HuH-7.5 (cell line): ENCODE measurements at regions not wholly inside any gene's neighbourhood (a gene's known extent, or its start where the extent isn't known, plus 50 kb on each side); places are given as distances from the start of the nearest gene placed in this dataset.
"Not testable (repeated sequence)": the region's sequence is repeated elsewhere in the genome, so short reads cannot be mapped to it uniquely, and the experiment has no call there.

Source experiments
- DNase-seq: peaks from one replicate; pipeline ENCODE4 v3.0.0; 2011; ENCODE audit warnings: low spot score

DNA sequence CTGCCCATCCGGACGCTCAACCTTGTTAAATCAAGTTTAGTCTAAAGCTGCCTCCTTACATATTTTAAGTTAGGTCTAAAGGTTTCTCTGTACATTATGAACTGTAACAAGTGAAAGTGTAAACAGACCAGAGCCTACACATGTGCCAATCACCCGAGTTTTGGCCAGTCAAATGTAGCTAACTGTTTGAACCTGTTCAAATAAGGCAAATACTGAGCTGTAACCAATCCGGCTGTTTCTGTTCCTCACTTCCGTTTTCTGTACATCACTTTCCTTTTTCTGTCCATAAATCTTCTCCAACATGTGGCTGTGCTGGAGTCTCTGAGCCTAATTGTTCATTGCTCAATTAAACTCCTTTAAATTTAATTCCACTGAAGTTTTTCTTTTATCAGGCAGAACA, 113.3 kb upstream of the SHISA3 start:
- no peak for DNase-seq

DNA sequence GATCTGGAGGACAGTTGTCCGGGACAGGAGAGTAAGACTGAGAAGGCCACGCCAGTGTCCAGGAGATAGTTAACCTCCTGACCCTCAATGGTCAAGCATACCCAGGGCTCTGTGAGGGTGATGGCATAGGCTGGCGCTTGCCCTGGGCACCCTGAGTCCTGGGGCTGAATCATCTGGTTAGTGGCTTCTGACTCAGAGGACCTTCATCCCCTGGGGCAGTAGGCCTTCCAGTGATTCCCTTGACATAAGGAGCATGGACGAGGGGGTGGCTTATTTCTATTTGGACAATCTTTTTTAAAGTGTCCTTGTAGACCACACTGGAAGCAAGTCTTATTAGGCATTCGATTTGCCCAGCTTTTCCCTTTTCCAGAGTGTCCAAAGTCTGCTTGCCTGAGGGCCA, 108.4 kb upstream of the SHISA3 start:
- DNase-seq = not testable (repeated sequence)

DNA sequence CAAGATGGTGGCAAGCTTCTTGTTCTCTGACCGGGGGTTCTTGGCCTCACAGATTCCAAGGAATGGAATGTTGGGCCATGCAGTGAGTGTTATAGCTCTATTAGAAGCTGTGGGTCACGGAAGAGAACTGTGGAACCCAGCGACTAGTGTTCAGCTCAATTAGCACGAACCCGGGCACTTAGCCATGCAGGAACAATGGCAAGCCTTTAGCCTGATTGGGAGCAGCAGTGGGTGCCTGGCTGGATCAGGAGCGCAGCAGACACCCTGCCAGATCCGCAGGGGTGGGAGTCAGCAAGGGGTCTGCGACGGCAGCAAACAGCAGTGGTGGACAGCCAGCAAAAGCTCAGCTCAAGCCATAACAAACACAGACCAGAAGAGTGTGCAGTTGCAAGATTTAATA, 105.1 kb upstream of the SHISA3 start:
- DNase-seq = not testable (repeated sequence)

DNA sequence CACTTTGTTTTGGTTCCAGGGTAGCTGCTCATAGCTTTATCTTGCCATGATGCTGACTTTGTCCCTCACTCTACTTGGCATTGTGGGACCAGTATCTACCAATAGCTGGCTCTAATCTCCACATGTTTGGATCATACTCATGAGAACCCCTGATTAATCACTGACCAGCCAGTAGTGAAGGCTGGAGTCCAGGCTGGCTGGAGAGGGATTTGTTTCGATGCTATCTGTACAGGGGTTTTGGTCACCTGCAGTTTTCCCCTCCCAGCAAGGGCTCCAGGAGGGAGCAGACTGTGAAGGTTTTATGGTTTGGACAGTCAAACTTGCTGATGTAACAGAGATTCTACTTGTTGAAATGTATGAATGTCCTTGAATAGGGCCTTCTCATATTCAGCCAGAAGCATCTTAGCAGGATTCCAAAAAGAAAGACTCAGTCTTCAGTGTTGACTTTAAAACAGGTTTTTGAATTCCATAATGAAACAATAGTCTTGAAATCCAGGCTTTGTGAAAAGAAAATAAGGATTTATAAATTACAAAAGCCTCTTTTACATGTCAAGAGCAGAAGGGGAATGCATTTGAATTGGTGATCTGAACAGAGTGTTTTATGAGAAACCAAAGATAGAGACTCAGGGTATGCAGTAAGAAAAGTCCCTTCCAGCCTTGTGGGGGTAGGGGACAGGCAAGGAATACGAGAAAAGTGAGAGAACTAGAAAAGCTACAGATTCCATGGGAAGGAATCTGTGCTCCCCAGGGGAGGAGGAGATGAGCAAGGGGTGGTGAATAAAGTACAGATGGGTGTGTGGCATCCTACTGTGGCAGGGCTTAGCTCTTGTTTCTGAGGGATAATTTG, 103.1 kb upstream of the SHISA3 start:
- DNase-seq = no peak

DNA sequence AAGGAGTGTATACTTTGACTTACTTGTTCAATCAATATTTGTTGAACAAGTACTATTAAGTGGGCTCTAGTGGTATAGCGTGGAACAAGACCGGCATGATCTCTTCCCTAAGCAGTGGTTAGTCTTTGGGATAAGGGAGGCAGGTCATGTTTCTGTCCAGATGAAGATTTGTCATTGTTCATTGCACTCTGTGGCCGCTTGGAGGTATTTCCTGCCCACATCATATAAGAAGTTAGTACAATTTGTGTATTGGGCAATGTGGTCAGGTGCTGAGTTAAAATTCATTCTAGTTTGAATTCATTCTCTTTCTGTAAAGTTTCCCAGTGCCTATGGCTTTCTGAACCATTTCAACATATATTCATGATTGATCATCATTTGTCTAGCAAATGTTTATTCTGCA, 101.1 kb upstream of the SHISA3 start:
- DNase-seq = no peak

DNA sequence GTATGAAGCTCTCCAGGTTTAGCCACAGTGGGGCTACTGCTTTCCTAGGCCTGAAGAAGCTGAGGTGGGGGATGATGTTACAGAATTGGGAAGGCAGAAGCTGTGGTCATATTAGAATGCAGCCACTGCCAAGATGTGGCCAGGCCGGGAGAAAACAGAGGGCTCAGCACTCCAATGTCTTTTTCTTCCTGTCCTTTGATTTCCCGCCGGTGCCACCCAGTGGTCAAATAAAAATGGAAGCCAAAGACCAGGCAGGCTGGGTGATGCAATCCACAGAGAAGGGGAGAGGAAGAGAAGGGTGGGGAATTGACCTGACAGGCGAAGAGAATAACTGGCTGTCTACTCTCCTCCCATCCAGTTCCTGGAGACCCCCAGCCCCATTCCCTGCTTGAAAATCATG, 94.9 kb upstream of the SHISA3 start:
- DNase-seq = no peak

DNA sequence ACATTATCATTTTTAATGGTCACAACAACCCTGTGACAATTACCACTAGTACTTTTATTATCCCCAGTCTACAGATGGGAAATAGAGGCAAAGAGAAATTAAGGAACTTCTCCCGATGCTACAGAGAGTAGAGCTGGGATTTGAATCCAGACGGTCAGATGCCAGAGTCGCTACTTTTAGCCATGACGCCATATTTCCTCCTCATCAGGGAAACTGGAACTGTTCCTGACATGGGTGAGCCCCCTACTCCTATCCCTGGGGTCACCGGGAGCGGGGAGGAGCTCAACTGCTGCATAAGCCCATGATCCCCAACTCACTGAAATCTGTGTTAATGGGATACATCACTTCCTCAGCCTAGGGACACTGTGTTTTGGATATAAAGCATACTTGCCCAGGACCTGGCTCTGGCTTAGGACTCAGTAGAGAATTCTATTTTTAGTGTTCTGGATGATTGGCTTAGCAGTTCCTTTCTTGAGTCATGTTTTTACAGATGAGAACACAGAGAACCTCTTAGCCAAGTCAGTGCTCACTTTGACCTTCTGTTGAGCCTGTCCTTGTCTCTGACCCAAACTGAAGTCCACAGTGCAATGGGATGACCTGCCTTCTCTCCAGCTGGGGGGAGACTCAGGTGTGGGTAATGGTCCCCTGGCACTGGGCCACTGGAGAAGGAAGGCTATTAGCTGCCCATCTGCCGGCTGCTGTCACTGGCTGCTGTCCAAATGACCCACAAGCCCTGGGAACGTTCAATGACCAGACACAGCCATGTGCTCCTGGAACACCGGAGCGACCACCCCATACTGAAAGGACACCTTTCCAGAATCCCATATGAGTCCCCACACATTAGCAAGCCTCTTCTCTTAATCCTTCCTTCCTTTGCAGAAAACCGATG, 90.8 kb upstream of the SHISA3 start:
- DNase-seq = no peak

DNA sequence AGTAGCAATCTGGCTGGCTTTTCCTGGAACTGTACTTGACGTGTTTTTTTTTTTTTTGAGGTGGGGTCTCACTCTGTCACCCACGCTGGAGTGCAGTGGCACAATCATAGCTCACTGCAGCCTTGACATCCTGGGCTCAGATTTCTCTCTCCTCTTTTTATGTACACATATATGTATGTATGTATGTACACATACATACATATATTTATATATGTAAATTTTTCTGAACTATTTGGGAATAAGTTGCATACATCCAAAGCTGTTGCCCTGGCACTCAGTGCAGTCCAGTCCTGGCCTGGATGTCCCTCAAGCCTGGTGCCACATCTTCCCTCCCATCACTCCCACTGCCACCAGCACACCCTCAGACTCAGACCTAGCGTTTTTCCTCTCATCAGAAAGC, 89.0 kb upstream of the SHISA3 start:
- DNase-seq = no peak

DNA sequence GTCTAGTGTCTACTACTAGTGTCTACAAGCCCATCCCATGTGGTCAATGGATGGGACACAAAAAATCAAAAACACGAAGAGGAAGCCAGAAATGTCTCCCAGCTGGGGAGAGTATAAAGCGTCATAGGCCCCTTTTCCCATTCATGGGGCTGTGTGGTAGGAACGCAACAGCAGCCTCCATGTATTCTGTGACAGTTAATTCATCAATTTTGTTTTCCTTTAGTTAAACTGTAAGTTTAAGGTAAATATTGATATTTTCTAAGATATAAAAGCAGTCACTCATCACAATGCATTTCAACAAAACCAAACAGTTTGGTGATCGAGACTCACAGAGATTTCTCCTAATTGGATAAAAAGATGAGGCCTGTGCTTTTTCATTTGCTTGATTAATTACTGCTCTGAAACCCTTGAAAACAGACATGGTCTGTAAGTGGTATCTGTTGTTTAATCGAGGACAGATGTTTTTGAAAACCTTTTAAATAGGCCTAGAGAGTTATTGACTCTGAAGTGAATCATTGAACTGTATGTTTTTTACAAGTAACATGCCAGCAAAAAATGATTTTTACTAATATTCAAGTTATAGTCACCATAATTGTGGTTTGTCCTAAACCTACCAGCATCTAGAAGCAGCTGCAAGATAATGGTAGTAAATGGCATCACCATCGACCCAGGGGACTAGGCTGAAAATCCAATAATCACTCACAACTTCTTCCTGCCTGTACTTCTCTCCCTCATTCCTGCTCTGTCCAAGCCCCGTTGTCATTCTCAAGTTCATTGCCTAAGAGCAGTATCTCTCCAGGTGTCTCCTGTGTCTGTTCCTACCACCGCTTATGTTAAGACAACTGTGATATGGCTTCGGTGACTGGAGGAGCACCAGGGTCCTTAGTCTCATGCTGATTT, 87.7 kb upstream of the SHISA3 start:
- no peak for DNase-seq

DNA sequence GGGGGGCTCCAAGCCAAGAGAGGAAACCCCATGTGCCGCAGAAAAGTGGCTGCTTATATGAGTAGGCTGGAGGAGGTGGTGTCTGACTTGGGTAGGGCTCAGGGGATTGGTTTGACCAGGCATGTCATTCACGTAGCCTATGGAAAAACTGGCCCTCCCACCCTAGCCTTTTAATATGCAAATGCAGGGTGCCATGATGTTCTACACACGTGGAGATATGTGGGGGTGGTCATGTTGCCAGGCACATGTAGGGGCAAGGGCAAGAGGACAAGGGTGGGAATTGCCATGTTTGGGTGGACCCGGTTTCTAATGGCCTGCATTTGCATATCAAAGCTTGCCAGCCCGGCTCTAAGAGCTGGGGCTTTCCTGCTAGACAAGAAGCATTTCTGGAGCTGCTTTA, 86.9 kb upstream of the SHISA3 start:
- no peak for DNase-seq

DNA sequence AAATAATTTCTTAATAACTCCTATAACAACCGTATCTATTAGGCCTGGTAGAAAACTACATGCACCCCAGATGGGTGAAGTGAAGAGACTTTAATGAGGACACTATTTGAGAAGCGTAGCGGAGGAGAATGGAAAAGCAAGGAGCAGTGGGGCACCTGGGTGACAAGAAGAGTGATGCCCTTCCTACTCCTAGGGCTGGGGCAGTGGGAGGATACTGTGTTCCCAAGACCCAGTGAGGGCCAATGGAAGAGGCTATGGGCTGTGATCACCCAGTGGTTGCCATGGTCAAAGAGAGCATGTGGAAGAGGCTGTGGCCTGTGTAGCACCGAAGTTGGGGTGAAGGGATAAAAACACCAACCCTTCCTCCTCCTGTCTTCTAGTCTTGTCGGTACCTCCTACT, 86.5 kb upstream of the SHISA3 start:
- no peak for DNase-seq

DNA sequence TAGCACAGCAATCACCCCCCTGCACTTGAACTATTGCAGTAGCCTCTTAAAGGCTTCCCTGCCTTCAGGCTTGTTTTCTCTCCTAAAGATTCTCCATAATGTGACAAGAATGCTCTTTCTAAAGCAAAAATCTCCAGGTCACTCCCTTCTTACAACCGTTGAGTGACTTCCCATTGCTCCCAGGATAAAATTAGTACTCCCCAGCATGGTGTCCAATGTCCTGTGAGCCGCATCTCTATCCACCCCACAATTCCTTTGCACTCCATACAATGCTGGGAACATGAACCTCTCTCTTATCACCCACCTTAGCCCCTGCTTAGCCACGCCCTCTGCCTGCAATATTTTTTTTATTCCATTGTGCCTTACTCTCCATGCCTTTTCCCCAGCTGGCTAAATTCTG, 85.7 kb upstream of the SHISA3 start:
- DNase-seq = no peak

DNA sequence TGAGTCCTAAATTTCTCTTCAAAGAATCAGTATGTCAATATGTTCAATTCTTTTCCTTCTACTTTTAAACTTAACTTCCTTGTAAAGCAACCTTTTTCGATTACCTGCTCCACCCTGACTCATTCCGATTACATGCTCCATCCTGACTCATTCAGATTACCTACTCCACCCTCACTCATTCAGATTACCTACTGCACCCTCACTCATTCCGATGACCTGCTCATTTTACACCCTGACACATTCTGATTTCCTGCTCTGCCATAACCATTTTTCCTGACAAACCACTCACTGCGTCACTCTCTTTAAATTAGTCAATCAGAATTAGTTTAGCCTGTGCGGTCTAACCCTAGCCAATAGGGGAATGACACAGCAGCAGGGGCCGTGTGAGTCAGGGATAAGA, 83.9 kb upstream of the SHISA3 start:
- DNase-seq = not testable (repeated sequence)

DNA sequence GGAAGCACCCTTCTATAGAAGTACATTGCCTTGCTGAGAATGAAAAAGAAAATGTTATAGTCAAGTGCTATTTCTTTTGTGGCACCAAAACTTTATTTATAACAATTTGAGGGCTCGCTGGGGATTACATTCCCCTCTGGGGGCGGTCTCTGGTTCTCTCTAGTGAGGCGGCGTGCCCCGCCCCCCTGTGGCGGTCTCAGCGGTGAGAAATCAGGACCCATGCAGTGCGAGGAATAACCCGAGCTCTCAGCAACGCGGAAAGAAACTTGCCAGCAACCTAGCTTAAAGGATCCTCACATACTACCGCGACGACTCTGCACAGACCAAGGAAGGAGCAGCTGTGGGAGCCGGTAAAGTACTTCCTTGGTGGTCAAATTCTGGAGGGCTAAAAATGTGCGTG, 83.4 kb upstream of the SHISA3 start:
- no peak for DNase-seq

DNA sequence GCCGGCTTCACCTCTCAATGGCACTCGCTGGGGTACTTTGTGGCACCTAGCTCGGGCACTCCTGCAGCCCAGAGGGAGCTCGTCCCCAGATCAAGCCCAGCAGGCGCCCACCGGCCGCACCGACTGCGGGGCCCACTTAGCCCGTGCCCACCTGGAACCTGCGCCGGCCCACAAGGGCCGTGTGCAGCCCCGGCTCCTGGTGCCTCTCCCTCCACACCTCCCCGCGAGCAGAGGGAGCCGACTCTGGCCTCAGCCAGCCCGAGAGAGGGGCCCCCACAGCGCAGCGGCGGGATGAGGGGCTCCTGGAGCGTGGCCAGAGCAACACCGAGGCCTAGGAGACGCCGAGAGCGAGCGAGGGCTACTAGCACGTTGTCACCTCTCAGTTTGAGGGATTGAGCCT, 82.1 kb upstream of the SHISA3 start:
- no peak for DNase-seq

DNA sequence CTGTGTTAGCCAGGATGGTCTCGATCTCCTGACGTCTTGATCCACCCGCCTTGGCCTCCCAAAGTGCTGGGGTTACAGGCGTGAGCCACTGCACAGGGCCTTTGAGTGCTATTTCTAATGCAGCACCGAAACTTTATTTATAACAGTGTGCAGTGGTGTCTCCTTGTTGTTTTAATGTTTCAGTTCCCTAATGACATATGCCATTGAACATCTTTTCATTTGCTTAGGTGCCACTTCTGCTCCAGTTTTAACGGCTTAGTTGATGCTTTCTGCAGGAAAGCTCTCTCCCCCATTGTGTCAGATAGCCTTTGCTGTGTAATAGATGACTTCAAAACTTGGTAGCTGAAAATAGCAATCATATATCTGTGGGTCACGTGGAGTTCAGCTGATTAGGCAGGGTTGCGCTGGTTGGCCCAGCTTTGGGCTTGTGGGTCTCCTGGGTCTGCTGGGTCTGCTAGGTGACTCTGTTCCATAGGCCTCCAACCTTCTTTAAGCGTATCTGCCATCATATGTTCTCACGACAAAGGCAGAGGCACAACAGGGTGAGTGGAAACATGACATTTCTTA, 76.4 kb upstream of the SHISA3 start:
- no peak for DNase-seq

DNA sequence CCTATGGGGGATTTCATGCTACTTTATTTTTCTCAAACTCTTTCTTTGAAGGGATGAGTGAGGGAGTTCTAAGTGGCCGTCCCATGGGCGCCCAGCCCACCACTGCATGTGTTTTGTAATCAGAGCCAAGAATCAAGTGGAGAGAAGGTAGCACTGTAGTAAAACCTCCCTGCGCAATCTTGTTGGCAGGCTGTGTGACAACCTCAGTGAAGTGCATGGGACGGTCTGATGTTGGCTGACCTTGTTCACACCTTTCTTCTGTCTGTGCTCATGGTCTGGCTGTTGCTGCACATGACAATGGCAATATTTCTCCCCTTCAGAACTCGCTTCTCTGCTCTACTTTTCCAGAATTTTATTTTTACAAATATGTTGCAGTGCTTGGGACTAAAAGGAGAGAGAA, 71.2 kb upstream of the SHISA3 start:
- DNase-seq = no peak

DNA sequence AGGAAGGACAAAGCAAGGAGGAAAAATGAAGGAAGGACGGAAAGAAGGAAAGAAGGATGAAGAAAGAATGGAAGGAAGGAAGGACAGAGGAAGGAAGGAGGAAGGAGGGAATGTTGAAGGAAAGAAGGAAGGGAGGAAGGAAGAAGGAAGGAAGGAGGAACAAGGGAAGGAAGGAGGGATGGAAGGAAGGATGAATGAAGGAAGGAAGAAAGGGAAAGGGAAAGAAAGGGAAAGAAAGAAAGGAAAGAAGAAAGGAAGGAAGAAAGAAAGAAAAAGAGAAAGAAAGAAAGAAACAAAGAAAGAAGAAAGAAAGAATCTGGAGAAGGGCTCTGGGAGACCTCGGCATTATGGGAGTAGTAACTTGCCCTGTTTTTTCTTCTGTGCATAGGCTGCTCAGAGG, 70.8 kb upstream of the SHISA3 start:
- DNase-seq = no peak

DNA sequence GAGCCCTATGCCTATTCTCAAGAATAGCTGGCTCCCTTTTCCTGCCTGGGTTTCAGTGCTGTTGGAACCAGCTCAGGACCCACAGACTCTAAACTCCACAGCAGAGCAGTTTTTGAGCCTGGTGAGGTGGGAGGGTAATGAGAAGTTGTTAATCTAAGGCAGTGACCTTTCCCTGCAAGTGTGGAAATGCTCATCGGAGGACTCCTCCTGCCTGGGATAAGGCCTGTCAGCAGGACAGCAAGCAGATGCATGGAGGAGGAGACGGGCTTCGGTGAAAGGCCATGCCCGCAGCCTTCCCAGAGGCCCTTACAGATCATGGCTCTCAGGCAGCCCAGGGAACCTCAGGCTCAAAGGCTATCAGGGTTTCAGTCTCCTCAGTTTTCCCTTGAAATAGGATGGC, 70.0 kb upstream of the SHISA3 start:
- DNase-seq = no peak

DNA sequence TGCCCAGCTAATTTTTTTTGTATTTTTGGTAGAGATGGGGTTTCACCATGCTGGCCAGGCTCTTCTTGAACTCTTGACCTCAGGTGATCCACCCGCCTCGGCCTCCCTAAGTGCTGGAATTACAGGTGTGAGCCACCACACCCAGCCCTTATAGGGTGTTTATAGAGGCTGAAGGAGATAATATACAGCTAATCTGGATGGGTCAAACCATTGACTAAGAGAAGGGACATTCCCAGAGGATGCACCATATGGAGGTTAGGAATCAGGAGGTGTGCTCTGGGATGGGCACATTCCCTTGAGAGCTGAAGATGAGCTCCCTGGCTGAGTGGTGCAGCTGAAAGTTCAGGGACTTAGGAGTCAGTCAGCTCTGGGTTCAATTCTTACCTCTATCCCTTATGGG, 68.3 kb upstream of the SHISA3 start:
- no peak for DNase-seq

DNA sequence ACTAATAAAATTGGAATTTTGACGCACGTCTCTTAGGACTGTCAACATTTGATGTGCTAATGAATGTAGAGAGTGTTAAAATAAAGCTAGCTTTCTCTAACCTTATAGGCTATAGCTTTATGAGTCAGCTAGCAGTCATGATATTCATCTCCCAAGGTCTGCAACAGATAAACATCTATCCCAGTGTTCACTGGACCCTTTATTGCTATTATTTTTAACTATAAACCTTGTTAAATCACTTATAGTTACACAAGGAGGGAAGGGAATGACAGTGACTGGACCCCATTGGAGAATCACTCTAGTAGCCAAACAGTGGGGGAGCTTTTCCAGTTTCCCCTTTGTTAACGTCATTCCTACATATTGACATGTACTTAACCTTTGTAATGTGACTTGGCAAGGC, 67.9 kb upstream of the SHISA3 start:
- no peak for DNase-seq

DNA sequence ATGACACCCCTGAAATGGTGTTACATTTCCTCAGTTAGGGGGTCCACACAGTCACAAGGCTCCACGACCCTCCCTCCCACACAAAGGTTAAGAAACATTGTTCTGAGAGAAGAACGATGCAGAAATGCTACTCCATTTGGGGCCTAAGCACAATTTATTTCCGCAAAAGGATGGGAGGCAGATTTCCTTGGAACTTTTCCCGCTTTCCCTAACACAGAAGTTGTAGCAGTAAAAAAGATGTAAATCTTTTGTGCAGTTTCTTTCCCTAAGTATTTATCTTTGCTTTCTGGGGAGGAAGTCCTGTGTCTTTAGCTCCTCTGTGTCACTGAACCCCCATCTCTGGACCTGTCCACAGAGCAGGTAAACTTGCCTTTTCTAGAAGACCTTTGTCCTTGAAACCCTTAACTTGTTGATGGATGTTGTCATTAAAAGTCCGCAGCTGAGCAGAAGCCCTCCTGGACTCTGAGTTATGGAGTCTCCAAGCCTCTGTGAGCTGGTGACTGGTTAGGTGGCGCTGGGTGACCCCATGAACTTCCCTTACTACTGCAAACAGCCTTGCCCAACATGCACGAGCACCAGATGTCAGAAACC, 67.2 kb upstream of the SHISA3 start:
- no peak for DNase-seq
